ENCODE measurements at regions not wholly inside any gene's neighbourhood (a gene's known extent, or its start where the extent isn't known, plus 50 kb on each side); places are given as distances from the start of the nearest gene placed in this dataset.

DNA sequence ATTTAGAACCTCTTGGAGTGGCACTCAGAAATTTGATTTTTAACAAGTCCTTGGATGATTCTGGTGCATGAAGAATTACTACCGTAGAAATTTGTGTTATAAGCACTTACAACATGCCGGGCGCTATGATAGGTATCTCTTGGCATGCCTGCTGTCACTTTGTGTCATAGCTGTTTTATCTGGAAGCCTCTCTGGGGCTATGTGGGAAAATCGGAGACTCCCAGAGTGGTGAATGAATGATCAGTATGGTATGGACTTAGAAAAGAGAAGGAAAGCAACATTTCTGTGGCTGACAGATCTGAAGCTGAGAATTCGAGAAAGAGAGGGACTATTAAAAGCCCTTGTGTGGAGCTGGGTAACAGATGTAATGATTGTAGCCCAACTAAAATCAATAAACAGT is 177.4 kb upstream of the MAMLD1 start (continued):
- TF ChIP-seq, protein P1, sequence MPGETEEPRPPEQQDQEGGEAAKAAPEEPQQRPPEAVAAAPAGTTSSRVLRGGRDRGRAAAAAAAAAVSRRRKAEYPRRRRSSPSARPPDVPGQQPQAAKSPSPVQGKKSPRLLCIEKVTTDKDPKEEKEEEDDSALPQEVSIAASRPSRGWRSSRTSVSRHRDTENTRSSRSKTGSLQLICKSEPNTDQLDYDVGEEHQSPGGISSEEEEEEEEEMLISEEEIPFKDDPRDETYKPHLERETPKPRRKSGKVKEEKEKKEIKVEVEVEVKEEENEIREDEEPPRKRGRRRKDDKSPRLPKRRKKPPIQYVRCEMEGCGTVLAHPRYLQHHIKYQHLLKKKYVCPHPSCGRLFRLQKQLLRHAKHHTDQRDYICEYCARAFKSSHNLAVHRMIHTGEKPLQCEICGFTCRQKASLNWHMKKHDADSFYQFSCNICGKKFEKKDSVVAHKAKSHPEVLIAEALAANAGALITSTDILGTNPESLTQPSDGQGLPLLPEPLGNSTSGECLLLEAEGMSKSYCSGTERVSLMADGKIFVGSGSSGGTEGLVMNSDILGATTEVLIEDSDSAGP (CRISPR knock-in tag; IDR thresholded peaks at IDR 0.05), result no peak
- TF ChIP-seq NR3C1 (CRISPR knock-in tag; IDR thresholded peaks at IDR 0.05), result no peak
- TF ChIP-seq PHF20 (IDR thresholded peaks at IDR 0.05; ENCODE audit: partially characterized antibody), result no peak
- no peak for TF ChIP-seq CSDE1 (IDR thresholded peaks at IDR 0.05)
- no peak for TF ChIP-seq ASH1L (IDR thresholded peaks at IDR 0.05; ENCODE audit: borderline replicate concordance, low read depth, partially characterized antibody)
- no peak for TF ChIP-seq KLF1 (tag; IDR thresholded peaks at IDR 0.05)
- no peak for TF ChIP-seq TRIM24 (IDR thresholded peaks at IDR 0.05)
- no peak for TF ChIP-seq NBN (IDR thresholded peaks at IDR 0.05; ENCODE audit: low read depth)
- no peak for TF ChIP-seq NR4A1 (CRISPR knock-in tag; IDR thresholded peaks at IDR 0.05)
- no peak for TF ChIP-seq NR4A1 (tag; IDR thresholded peaks at IDR 0.05)
- no peak for TF ChIP-seq TAF15 (IDR thresholded peaks at IDR 0.05; ENCODE audit: low read depth, low read length)
- TF ChIP-seq TAF1 (IDR thresholded peaks at IDR 0.05; ENCODE audit: control insufficient read depth, extremely low read depth, insufficient read depth, low read length, severe bottlenecking), result no peak
- no peak for TF ChIP-seq POLR2G (IDR thresholded peaks at IDR 0.05; ENCODE audit: low read depth, low read length)
- TF ChIP-seq SMAD3 (CRISPR knock-in tag; conservative IDR thresholded peaks at IDR 0.05), result no peak
- TF ChIP-seq, protein P2, sequence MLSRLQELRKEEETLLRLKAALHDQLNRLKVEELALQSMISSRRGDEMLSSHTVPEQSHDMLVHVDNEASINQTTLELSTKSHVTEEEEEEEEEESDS (CRISPR knock-in tag; IDR thresholded peaks at IDR 0.05), result no peak
- TF ChIP-seq, protein P3, sequence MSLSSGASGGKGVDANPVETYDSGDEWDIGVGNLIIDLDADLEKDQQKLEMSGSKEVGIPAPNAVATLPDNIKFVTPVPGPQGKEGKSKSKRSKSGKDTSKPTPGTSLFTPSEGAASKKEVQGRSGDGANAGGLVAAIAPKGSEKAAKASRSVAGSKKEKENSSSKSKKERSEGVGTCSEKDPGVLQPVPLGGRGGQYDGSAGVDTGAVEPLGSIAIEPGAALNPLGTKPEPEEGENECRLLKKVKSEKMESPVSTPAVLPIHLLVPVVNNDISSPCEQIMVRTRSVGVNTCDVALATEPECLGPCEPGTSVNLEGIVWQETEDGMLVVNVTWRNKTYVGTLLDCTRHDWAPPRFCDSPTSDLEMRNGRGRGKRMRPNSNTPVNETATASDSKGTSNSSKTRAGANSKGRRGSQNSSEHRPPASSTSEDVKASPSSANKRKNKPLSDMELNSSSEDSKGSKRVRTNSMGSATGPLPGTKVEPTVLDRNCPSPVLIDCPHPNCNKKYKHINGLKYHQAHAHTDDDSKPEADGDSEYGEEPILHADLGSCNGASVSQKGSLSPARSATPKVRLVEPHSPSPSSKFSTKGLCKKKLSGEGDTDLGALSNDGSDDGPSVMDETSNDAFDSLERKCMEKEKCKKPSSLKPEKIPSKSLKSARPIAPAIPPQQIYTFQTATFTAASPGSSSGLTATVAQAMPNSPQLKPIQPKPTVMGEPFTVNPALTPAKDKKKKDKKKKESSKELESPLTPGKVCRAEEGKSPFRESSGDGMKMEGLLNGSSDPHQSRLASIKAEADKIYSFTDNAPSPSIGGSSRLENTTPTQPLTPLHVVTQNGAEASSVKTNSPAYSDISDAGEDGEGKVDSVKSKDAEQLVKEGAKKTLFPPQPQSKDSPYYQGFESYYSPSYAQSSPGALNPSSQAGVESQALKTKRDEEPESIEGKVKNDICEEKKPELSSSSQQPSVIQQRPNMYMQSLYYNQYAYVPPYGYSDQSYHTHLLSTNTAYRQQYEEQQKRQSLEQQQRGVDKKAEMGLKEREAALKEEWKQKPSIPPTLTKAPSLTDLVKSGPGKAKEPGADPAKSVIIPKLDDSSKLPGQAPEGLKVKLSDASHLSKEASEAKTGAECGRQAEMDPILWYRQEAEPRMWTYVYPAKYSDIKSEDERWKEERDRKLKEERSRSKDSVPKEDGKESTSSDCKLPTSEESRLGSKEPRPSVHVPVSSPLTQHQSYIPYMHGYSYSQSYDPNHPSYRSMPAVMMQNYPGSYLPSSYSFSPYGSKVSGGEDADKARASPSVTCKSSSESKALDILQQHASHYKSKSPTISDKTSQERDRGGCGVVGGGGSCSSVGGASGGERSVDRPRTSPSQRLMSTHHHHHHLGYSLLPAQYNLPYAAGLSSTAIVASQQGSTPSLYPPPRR (CRISPR knock-in tag; IDR thresholded peaks at IDR 0.05; ENCODE audit: borderline replicate concordance), result no peak

Data from K562 (cell line).